SK-N-SH (cell line): ENCODE measurements at regions not wholly inside any gene's neighbourhood (a gene's known extent, or its start where the extent isn't known, plus 50 kb on each side); places are given as distances from the start of the nearest gene placed in this dataset.

Experiments
- CTCF ChIA-PET: fragments of 300-600, 350-600 bp; formaldehyde crosslinking; extraction: SDS; loops from one replicate; lab custom pipeline; 2021; lab: Yijun Ruan, JAX
- POLR2A ChIA-PET: fragments of 350-600 bp; sonication (Branson Sonifier 250); formaldehyde crosslinking; extraction: SDS; loops from one replicate; lab custom pipeline; 2020; ENCODE audit warnings: antibody characterized with exemption, inconsistent platforms; lab: Yijun Ruan, JAX
- DNase-seq: peaks from one replicate; pipeline ENCODE4 v3.0.0; 2012
- H2AFZ ChIP-seq: fragments of 200-600 bp; sonication (generic); 2 replicates; pipeline ENCODE4 v1.8.1; 2016; ENCODE audit warnings: antibody characterized with exemption, mild to moderate bottlenecking, low read depth
- H3F3A ChIP-seq: fragments of 200-600 bp; sonication (generic); replicated peaks from 2 replicates; pipeline ENCODE3; 2016; ENCODE audit warnings: antibody characterized with exemption, mild to moderate bottlenecking; ENCODE audit not compliant: insufficient read depth
- H3K27ac ChIP-seq, 2 experiments: fragments of 200-500 bp in 1 of 2; fragments of 200-600 bp in 1 of 2; sonication (Bioruptor generic) in 1 of 2; sonication (generic), shearing (Covaris generic) in 1 of 2; 2 replicates each; pipeline versions ENCODE4 v1.5.1 to v1.6.1; 2014 to 2016; ENCODE audit warnings: low read depth in 2 of 2, inconsistent platforms in 1 of 2, low read length in 1 of 2, mild to moderate bottlenecking in 1 of 2, mixed read lengths in 1 of 2
- H3K27me3 ChIP-seq: fragments of 200-600 bp; sonication (generic), shearing (Covaris generic); 2 replicates; pipeline ENCODE4 v1.6.1; 2016; ENCODE audit warnings: mixed run types; ENCODE audit not compliant: insufficient read depth
- H3K36me3 ChIP-seq, 2 experiments: fragments of 200-500 bp in 1 of 2; fragments of 200-600 bp in 1 of 2; sonication (Bioruptor generic) in 1 of 2; sonication (generic) in 1 of 2; replicated peaks in 1 of 2; 2 replicates each; pipeline versions ENCODE3 to v1.5.1; 2014 to 2016; ENCODE audit warnings: low read length in 1 of 2, mild to moderate bottlenecking in 1 of 2; ENCODE audit not compliant: insufficient read depth in 2 of 2, control insufficient read depth in 1 of 2
- H3K4me1 ChIP-seq, 2 experiments: fragments of 200-500 bp in 1 of 2; fragments of 200-600 bp in 1 of 2; sonication (Bioruptor generic) in 1 of 2; sonication (generic), shearing (Covaris generic) in 1 of 2; 2 replicates each; pipeline versions ENCODE4 v1.5.1 to v1.6.1; 2014 to 2016; ENCODE audit warnings: low read depth in 1 of 2, low read length in 1 of 2, mixed run types in 1 of 2; ENCODE audit not compliant: insufficient read depth in 2 of 2, control insufficient read depth in 1 of 2
- H3K4me2 ChIP-seq: fragments of 200-600 bp; sonication (generic), shearing (Covaris generic); 2 replicates; pipeline ENCODE4 v1.6.1; 2017; ENCODE audit warnings: mixed run types
- H3K4me3 ChIP-seq, 2 experiments: fragments of 200-500 bp in 1 of 2; fragments of 200-600 bp in 1 of 2; sonication (Bioruptor generic) in 1 of 2; sonication (generic), shearing (Covaris generic) in 1 of 2; 2 replicates each; pipeline versions ENCODE4 v1.5.1 to v1.8.1; 2014 to 2016; ENCODE audit warnings: low read depth in 2 of 2, inconsistent platforms in 1 of 2, low read length in 1 of 2, mild to moderate bottlenecking in 1 of 2, mixed read lengths in 1 of 2, moderate library complexity in 1 of 2
- H3K79me2 ChIP-seq: fragments of 200-600 bp; sonication (generic); 2 replicates; pipeline ENCODE4 v1.8.1; 2017; ENCODE audit warnings: mild to moderate bottlenecking; ENCODE audit not compliant: insufficient read depth
- H3K9ac ChIP-seq: fragments of 200-600 bp; sonication (generic); 2 replicates; pipeline ENCODE4 v1.6.1; 2017; ENCODE audit warnings: mixed run types
- H3K9me2 ChIP-seq: fragments of 200-600 bp; sonication (generic); 2 replicates; pipeline ENCODE4 v1.6.1; 2017; ENCODE audit warnings: mixed run types
- H3K9me3 ChIP-seq: fragments of 200-600 bp; sonication (generic); 2 replicates; pipeline ENCODE4 v1.6.1; 2017; ENCODE audit warnings: mixed run types, mild to moderate bottlenecking, moderate library complexity
- H4K20me1 ChIP-seq: fragments of 200-600 bp; sonication (generic); 2 replicates; pipeline ENCODE4 v1.6.1; 2017; ENCODE audit warnings: mild to moderate bottlenecking, mixed run types; ENCODE audit not compliant: insufficient read depth
- FOXM1 ChIP-seq: IDR thresholded peaks from 2 replicates; pipeline ENCODE4 v1.4.0; 2012; ENCODE audit warnings: low read depth, mild to moderate bottlenecking
- MEF2A ChIP-seq: IDR thresholded peaks from 2 replicates; pipeline ENCODE4 v1.4.0; 2012; ENCODE audit warnings: low read depth, borderline replicate concordance
- SIN3A ChIP-seq: IDR thresholded peaks from 2 replicates; pipeline ENCODE4 v1.6.1; 2012; ENCODE audit warnings: low read depth, mild to moderate bottlenecking, low read length, moderate library complexity, borderline replicate concordance
- WGBS: methylation state at CpG from one replicate; pipeline ENCODE4 v1.1.6; 2017; ENCODE audit warnings: low lambda C conversion rate; 5-methylcytosine and 5-hydroxymethylcytosine counted together
- TF ChIP-seq, protein P1 (sequence below): fragments of 200-600 bp; sonication (generic); IDR thresholded peaks from 2 replicates; pipeline ENCODE4 v1.6.1; 2017; ENCODE audit warnings: antibody characterized with exemption, mild to moderate bottlenecking, moderate library complexity
- TF ChIP-seq, protein P2 (sequence below): IDR thresholded peaks from 2 replicates; pipeline ENCODE4; 2012
- TF ChIP-seq, protein P3 (sequence below): IDR thresholded peaks from 2 replicates; pipeline ENCODE4 v1.4.0; 2012; ENCODE audit warnings: low read depth, borderline replicate concordance
- TF ChIP-seq, protein P4 (sequence below): IDR thresholded peaks from 2 replicates; pipeline ENCODE4 v1.4.0; 2012; ENCODE audit warnings: low read depth, borderline replicate concordance

DNA sequence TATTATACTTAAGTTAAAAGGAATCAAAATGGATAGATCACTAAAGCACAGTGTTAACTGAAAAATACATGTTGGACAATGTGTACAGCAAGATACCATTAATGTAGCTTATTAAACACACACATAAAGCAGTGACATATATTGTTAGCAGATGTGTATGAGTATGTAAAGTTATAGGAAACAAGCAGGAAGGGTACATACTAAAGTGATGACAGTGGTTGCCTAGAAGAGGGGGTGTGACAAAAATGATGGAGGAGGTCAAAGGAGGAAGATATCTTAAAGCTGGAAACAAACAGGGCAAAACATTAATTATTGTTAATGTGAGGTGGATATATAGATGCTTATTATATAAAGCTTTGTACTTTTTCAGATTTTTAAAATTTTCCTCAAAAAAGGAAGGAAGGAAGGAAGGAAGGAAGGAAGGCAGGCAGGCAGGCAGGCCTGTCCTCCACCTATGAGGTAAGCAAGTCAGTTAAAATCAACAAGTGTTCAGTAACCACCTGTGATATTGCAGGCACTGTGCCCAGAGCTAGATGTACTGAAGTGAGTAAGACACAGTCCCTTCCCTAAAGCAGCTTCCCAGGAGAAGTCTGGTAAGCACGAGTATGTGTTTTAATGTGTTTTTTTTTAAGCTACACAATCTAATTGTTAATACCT lies 252.9 kb upstream of the NR5A2 start (continued):
- TF ChIP-seq, protein P1, sequence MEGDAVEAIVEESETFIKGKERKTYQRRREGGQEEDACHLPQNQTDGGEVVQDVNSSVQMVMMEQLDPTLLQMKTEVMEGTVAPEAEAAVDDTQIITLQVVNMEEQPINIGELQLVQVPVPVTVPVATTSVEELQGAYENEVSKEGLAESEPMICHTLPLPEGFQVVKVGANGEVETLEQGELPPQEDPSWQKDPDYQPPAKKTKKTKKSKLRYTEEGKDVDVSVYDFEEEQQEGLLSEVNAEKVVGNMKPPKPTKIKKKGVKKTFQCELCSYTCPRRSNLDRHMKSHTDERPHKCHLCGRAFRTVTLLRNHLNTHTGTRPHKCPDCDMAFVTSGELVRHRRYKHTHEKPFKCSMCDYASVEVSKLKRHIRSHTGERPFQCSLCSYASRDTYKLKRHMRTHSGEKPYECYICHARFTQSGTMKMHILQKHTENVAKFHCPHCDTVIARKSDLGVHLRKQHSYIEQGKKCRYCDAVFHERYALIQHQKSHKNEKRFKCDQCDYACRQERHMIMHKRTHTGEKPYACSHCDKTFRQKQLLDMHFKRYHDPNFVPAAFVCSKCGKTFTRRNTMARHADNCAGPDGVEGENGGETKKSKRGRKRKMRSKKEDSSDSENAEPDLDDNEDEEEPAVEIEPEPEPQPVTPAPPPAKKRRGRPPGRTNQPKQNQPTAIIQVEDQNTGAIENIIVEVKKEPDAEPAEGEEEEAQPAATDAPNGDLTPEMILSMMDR = no peak
- TF ChIP-seq MEF2A (no peak), FOXM1 (no peak), SIN3A (no peak)
- TF ChIP-seq, protein P2, sequence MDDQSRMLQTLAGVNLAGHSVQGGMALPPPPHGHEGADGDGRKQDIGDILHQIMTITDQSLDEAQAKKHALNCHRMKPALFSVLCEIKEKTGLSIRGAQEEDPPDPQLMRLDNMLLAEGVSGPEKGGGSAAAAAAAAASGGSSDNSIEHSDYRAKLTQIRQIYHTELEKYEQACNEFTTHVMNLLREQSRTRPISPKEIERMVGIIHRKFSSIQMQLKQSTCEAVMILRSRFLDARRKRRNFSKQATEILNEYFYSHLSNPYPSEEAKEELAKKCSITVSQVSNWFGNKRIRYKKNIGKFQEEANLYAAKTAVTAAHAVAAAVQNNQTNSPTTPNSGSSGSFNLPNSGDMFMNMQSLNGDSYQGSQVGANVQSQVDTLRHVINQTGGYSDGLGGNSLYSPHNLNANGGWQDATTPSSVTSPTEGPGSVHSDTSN = no peak
- TF ChIP-seq, protein P3, sequence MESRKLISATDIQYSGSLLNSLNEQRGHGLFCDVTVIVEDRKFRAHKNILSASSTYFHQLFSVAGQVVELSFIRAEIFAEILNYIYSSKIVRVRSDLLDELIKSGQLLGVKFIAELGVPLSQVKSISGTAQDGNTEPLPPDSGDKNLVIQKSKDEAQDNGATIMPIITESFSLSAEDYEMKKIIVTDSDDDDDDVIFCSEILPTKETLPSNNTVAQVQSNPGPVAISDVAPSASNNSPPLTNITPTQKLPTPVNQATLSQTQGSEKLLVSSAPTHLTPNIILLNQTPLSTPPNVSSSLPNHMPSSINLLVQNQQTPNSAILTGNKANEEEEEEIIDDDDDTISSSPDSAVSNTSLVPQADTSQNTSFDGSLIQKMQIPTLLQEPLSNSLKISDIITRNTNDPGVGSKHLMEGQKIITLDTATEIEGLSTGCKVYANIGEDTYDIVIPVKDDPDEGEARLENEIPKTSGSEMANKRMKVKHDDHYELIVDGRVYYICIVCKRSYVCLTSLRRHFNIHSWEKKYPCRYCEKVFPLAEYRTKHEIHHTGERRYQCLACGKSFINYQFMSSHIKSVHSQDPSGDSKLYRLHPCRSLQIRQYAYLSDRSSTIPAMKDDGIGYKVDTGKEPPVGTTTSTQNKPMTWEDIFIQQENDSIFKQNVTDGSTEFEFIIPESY = no peak
- TF ChIP-seq, all 33 proteins: peak for 0

DNA sequence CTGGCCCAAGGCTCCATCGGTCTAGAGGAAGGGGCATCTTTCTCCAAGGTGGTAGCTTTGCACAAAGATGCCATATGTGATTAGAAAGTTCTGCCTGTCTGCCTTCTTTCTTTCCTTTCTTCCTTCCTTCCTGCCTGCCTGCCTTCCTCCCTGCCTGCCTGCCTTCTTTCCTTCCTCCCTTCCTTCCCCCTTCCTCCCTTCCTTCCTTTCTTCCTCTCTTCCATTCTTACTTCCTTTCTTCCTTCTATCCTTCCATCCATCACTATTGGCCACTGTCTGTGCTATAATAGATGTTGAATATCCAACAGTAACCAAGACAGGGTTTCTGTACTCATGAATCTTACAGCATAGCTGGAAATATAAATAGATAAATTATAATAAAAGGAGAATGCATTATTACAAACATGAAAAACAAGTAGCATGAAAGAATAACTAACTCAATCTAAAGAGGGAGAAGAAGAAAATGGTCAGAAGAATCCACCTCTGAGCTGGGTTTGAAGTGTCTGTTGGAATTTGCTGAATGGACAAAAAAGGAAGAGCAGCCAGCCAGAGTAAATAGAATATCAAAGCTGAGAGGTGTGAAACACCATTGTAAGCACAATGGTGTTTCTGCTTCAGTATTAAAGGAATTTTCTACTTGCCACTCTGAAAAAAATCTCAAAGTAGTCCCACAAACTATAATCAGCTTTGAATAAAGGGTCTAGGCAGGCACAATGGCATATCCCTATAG lies 250.6 kb upstream of the NR5A2 start:
- ChIA-PET CTCF (interaction anchor here (1.3 kb wide), 1 partner anchor 14 kb away, joined by 5 read pairs; no protein-coding TSS in a partner anchor), POLR2A (no interaction called here)
- H3F3A ChIP-seq = no peaks in the 10 kb centered on the region
- H3K9ac ChIP-seq = no peak overlapping the region
- no peaks in the 10 kb centered on the region for H3K9me3 ChIP-seq
- no peaks in the 10 kb centered on the region for H3K79me2 ChIP-seq
- H2AFZ ChIP-seq = no peak overlapping the region
- H3K27ac ChIP-seq = no peak overlapping the region
- TF ChIP-seq, protein P4, sequence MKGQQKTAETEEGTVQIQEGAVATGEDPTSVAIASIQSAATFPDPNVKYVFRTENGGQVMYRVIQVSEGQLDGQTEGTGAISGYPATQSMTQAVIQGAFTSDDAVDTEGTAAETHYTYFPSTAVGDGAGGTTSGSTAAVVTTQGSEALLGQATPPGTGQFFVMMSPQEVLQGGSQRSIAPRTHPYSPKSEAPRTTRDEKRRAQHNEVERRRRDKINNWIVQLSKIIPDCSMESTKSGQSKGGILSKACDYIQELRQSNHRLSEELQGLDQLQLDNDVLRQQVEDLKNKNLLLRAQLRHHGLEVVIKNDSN = no peak
- no peaks in the 10 kb centered on the region for H3K36me3 ChIP-seq
- no peaks in the 10 kb centered on the region; a peak in 1 of 4 replicates for H3K4me1 ChIP-seq
- DNase-seq = no peak
- no peaks in the 10 kb centered on the region for H4K20me1 ChIP-seq
- H3K27me3 ChIP-seq = no peaks in the 10 kb centered on the region
- no peak overlapping the region for H3K4me3 ChIP-seq
- no peaks in the 10 kb centered on the region for H3K9me2 ChIP-seq
- H3K4me2 ChIP-seq = no peak overlapping the region
- 64% methylated on average over 1 of the region's 1 CpG for WGBS
